ENCODE measurements at regions not wholly inside any gene's neighbourhood (a gene's known extent, or its start where the extent isn't known, plus 50 kb on each side); places are given as distances from the start of the nearest gene placed in this dataset.
"Not testable (repeated sequence)": the region's sequence is repeated elsewhere in the genome, so short reads cannot be mapped to it uniquely, and the experiment has no call there.

- Mint-ChIP-seq H3K27ac (no peak overlapping the region), H3K36me3 (ENCODE audit: low read depth) (no peaks in the 10 kb centered on the region), H3K27me3 (ENCODE audit: insufficient read depth, low read depth, poor library complexity) (peaks cover 2% of the 10 kb centered on the region), H3K4me3 (no peak overlapping the region), H3K4me1 (peaks cover 11% of the 10 kb centered on the region), H3K9me3 (no peaks in the 10 kb centered on the region)
- H3K9me2 ChIP-seq (ENCODE audit: insufficient read depth), result no peaks in the 10 kb centered on the region
- H3K36me3 ChIP-seq (ENCODE audit: insufficient read depth), result no peaks in the 10 kb centered on the region
- H3F3A ChIP-seq (replicated peaks; ENCODE audit: low read depth), result no peaks in the 10 kb centered on the region
- ATAC-seq (peak; percentile 46), DNase-seq (ENCODE audit: low spot score) (peak; percentile 38)
- no peaks in the 10 kb centered on the region for H3K4me1 ChIP-seq (ENCODE audit: insufficient read depth)
- no peaks in the 10 kb centered on the region for H3K27me3 ChIP-seq (ENCODE audit: insufficient read depth)
- no peak overlapping the region for H3K4me3 ChIP-seq
- no peak overlapping the region for H3K27ac ChIP-seq (ENCODE audit: low read depth)
- TF ChIP-seq NANOG (IDR thresholded peaks at IDR 0.05; ENCODE audit: borderline replicate concordance), result no peak
- peak; percentile 9 to 50; a peak in 3 of 4 replicates for TF ChIP-seq CTCF (conservative IDR thresholded peaks at IDR 0.05; ENCODE audit: low read depth in 2 of 2)
- H3K4me2 ChIP-seq, result no peak overlapping the region
- no peaks in the 10 kb centered on the region for H4K20me1 ChIP-seq (replicated peaks; ENCODE audit: insufficient read depth)
- H3K79me2 ChIP-seq (replicated peaks; ENCODE audit: insufficient read depth), result no peaks in the 10 kb centered on the region
- no peak overlapping the region for H2AFZ ChIP-seq
These were observed 223.7 kb upstream of the PRSS58 start for GRCh38 chr7:142481548-142481947.

DNA sequence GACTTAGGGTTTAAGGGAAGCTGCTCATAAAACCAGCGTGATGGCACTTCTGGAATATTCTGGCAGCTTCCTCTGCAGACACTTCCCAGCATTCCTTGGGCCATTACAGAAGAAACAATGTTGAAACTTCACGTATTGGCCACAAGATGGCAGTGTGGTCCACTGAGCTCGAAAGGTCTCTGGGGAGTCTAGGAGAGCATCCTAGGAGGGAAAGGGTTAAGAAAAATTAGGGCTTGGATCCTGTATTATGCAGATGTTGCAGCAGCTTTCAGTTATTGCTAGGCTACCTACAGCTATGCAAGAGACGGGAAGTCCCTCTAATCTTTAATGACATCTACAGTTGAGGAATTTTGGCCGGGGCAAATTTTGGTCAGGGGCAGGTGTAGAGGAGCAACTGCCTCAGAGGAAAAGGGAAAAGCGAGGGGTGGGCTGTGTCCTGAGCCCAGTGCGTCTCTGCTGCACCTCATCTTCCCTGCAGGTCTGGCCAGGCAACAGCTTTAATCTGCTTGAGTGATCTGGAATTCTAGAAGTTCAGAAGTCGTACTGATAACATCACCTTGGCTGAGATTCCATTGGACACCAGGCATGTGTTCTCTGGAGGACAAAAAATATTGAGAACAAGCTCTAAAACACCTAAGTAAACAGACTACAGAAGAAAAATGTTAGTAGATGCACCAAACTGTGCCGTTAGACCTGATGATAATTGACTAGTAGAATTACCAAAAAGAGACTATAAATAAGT, 220.8 kb upstream of the PRSS58 start:
- no peak overlapping the region for H3K4me3 Mint-ChIP-seq
- no peaks in the 10 kb centered on the region for H3K36me3 Mint-ChIP-seq (ENCODE audit: low read depth)
- no peak overlapping the region for H2AFZ ChIP-seq
- no peaks in the 10 kb centered on the region for H3K9me3 Mint-ChIP-seq
- peaks cover 11% of the 10 kb centered on the region for H3K4me1 Mint-ChIP-seq
- no peaks in the 10 kb centered on the region for H3K79me2 ChIP-seq (replicated peaks; ENCODE audit: insufficient read depth)
- H3K4me1 ChIP-seq (ENCODE audit: insufficient read depth), result no peaks in the 10 kb centered on the region
- peak; percentile 65 for DNase-seq (ENCODE audit: low spot score)
- no peaks in the 10 kb centered on the region for H4K20me1 ChIP-seq (replicated peaks; ENCODE audit: insufficient read depth)
- TF ChIP-seq NANOG (IDR thresholded peaks at IDR 0.05; ENCODE audit: borderline replicate concordance) (no peak), POLR2AphosphoS5 (IDR thresholded peaks at IDR 0.05; ENCODE audit: low read depth) (no peak), CTCF (conservative IDR thresholded peaks at IDR 0.05; ENCODE audit: low read depth in 2 of 2) (peak; percentile 87 to 89)
- TF ChIP-seq, protein P1, sequence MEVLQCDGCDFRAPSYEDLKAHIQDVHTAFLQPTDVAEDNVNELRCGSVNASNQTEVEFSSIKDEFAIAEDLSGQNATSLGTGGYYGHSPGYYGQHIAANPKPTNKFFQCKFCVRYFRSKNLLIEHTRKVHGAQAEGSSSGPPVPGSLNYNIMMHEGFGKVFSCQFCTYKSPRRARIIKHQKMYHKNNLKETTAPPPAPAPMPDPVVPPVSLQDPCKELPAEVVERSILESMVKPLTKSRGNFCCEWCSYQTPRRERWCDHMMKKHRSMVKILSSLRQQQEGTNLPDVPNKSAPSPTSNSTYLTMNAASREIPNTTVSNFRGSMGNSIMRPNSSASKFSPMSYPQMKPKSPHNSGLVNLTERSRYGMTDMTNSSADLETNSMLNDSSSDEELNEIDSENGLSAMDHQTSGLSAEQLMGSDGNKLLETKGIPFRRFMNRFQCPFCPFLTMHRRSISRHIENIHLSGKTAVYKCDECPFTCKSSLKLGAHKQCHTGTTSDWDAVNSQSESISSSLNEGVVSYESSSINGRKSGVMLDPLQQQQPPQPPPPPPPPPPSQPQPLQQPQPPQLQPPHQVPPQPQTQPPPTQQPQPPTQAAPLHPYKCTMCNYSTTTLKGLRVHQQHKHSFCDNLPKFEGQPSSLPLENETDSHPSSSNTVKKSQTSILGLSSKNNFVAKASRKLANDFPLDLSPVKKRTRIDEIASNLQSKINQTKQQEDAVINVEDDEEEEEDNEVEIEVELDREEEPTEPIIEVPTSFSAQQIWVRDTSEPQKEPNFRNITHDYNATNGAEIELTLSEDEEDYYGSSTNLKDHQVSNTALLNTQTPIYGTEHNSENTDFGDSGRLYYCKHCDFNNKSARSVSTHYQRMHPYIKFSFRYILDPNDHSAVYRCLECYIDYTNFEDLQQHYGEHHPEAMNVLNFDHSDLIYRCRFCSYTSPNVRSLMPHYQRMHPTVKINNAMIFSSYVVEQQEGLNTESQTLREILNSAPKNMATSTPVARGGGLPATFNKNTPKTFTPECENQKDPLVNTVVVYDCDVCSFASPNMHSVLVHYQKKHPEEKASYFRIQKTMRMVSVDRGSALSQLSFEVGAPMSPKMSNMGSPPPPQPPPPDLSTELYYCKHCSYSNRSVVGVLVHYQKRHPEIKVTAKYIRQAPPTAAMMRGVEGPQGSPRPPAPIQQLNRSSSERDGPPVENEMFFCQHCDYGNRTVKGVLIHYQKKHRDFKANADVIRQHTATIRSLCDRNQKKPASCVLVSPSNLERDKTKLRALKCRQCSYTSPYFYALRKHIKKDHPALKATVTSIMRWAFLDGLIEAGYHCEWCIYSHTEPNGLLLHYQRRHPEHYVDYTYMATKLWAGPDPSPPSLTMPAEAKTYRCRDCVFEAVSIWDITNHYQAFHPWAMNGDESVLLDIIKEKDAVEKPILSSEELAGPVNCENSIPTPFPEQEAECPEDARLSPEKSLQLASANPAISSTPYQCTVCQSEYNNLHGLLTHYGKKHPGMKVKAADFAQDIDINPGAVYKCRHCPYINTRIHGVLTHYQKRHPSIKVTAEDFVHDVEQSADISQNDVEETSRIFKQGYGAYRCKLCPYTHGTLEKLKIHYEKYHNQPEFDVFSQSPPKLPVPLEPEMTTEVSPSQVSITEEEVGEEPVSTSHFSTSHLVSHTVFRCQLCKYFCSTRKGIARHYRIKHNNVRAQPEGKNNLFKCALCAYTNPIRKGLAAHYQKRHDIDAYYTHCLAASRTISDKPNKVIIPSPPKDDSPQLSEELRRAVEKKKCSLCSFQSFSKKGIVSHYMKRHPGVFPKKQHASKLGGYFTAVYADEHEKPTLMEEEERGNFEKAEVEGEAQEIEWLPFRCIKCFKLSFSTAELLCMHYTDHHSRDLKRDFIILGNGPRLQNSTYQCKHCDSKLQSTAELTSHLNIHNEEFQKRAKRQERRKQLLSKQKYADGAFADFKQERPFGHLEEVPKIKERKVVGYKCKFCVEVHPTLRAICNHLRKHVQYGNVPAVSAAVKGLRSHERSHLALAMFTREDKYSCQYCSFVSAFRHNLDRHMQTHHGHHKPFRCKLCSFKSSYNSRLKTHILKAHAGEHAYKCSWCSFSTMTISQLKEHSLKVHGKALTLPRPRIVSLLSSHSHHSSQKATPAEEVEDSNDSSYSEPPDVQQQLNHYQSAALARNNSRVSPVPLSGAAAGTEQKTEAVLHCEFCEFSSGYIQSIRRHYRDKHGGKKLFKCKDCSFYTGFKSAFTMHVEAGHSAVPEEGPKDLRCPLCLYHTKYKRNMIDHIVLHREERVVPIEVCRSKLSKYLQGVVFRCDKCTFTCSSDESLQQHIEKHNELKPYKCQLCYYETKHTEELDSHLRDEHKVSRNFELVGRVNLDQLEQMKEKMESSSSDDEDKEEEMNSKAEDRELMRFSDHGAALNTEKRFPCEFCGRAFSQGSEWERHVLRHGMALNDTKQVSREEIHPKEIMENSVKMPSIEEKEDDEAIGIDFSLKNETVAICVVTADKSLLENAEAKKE (CRISPR knock-in tag; IDR thresholded peaks at IDR 0.05), result peak; percentile 87
- peaks cover 2% of the 10 kb centered on the region for H3K27me3 Mint-ChIP-seq (ENCODE audit: insufficient read depth, low read depth, poor library complexity)
- no peaks in the 10 kb centered on the region for H3F3A ChIP-seq (replicated peaks; ENCODE audit: low read depth)
- H3K27me3 ChIP-seq (ENCODE audit: insufficient read depth), result no peaks in the 10 kb centered on the region
- no peak overlapping the region for H3K4me3 ChIP-seq
- ATAC-seq, result peak; percentile 64
- no peaks in the 10 kb centered on the region for H3K36me3 ChIP-seq (ENCODE audit: insufficient read depth)
- H3K9me2 ChIP-seq (ENCODE audit: insufficient read depth), result no peaks in the 10 kb centered on the region
- H3K27ac ChIP-seq (ENCODE audit: low read depth), result no peak overlapping the region
- H3K27ac Mint-ChIP-seq, result no peak overlapping the region
- no peak overlapping the region for H3K4me2 ChIP-seq

DNA sequence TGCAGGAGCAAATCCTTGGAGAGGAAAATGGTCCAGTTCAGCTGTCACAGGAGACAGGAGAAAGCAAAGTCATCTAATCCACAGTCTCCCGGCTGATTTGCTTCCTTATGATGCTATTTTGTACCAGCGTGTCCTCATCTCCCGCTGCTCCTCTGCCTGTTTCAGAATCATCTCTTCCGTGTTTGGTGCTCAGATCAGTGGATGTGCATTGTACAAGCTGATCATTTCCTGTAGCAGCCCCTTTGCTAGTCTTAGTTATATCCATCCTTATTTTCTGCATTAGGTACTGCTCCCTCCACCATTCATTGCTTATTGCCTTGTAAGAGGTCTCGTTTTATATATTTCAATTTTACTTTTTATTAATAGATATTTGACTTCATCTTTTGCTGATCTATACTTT, 219.9 kb upstream of the PRSS58 start:
- not testable (repeated sequence) for H3K4me3 Mint-ChIP-seq; H3K4me3 ChIP-seq; H3K4me2 ChIP-seq; H3K9me3 Mint-ChIP-seq; H3K36me3 ChIP-seq (ENCODE audit: insufficient read depth); H3K27ac Mint-ChIP-seq; H3K4me1 Mint-ChIP-seq; H4K20me1 ChIP-seq (replicated peaks; ENCODE audit: insufficient read depth); H3F3A ChIP-seq (replicated peaks; ENCODE audit: low read depth); H3K4me1 ChIP-seq (ENCODE audit: insufficient read depth); H3K27ac ChIP-seq (ENCODE audit: low read depth); H2AFZ ChIP-seq; DNase-seq (ENCODE audit: low spot score); H3K27me3 ChIP-seq (ENCODE audit: insufficient read depth); H3K9me2 ChIP-seq (ENCODE audit: insufficient read depth); ATAC-seq; H3K79me2 ChIP-seq (replicated peaks; ENCODE audit: insufficient read depth); H3K36me3 Mint-ChIP-seq (ENCODE audit: low read depth); H3K27me3 Mint-ChIP-seq (ENCODE audit: insufficient read depth, low read depth, poor library complexity)

All from GM23338 (cell line).